MG63 (cell line): ENCODE measurements at regions not wholly inside any gene's neighbourhood (a gene's known extent, or its start where the extent isn't known, plus 50 kb on each side); places are given as distances from the start of the nearest gene placed in this dataset.

ENCODE experiments used
- DNase-seq: peaks from one replicate; pipeline ENCODE4 v3.0.0-alpha.2; 2020
- H3K27me3 ChIP-seq: fragments of 250-450 bp; sonication (Bioruptor Pico); 2 replicates; pipeline ENCODE4 v1.5.1; 2020; ENCODE audit warnings: mild to moderate bottlenecking, moderate library complexity
- H3K36me3 ChIP-seq: fragments of 250-450 bp; sonication (Bioruptor Pico); 2 replicates; pipeline ENCODE4 v1.5.1; 2020; ENCODE audit warnings: mild to moderate bottlenecking, moderate library complexity
- H3K4me3 ChIP-seq: fragments of 250-450 bp; sonication (Bioruptor Pico); 2 replicates; pipeline ENCODE4 v1.5.1; 2020; ENCODE audit warnings: mild to moderate bottlenecking, moderate library complexity
- H3K9me3 ChIP-seq: fragments of 250-450 bp; sonication (Bioruptor Pico); 2 replicates; pipeline ENCODE4 v1.5.1; 2020; ENCODE audit warnings: mild to moderate bottlenecking, moderate library complexity

DNA sequence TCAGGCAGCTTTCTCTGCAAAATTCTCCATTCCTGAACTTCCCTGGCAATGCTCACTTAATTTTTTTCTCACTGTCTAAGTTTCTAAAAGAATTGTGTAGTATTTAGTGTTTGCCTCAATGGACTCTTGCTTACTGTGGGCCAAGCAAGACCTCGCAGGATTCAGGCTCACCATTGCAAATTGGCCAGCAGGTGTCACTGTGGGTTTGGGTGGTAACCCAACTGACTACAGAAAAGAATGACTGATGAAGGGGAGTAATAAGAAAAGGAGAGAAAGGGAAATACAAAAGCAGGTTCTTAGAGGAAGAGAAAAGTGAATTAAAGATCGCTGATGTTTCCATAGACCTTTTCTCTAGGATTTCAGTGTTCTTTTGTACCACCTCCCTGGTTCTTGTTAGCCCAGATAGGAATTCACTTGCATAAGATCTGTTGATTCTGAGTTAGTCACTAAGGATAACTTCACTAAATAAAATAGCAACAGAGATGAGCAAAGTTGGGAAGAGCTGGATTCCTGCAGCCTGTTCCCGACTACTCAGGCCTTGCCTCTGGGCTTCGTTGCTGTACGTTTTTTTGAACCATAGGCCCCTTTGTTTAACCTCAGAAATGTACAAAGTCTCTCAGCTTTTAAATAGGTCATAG is 386.5 kb upstream of the DDHD1 start:
- peak; percentile 54 for DNase-seq
- Histone ChIP-seq H3K36me3 (no peaks in the 10 kb centered on the region), H3K27me3 (no peaks in the 10 kb centered on the region), H3K9me3 (no peaks in the 10 kb centered on the region), H3K4me3 (no peak overlapping the region)

DNA sequence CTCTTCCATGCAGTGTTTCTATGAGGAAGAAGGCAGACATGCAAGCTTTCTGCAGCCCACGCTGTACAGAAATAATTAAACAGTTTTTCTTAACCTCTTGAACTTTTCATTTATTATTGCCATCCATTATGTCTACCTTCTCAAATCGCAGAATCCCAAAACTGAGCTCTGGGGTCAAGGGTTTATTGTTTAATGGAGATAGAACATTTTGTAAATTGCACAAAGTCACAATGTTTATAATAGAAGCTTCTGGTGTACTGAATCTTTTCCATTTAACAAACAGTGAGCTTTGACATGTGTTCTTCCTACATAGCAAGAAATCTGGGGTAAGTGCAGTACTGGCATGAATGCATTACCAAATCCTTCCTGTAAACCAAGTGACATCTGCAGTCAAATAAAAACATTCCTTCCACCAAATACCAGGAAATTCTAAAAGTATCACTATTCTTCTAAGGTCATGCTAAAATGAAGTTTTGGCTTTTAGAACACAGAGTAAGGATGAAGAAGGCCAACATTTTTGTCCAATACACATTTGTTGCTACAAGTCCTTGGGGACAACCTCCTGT is 385.3 kb upstream of the DDHD1 start:
- Histone ChIP-seq H3K36me3 (no peaks in the 10 kb centered on the region), H3K9me3 (no peaks in the 10 kb centered on the region), H3K27me3 (no peaks in the 10 kb centered on the region), H3K4me3 (no peak overlapping the region)
- DNase-seq = no peak

DNA sequence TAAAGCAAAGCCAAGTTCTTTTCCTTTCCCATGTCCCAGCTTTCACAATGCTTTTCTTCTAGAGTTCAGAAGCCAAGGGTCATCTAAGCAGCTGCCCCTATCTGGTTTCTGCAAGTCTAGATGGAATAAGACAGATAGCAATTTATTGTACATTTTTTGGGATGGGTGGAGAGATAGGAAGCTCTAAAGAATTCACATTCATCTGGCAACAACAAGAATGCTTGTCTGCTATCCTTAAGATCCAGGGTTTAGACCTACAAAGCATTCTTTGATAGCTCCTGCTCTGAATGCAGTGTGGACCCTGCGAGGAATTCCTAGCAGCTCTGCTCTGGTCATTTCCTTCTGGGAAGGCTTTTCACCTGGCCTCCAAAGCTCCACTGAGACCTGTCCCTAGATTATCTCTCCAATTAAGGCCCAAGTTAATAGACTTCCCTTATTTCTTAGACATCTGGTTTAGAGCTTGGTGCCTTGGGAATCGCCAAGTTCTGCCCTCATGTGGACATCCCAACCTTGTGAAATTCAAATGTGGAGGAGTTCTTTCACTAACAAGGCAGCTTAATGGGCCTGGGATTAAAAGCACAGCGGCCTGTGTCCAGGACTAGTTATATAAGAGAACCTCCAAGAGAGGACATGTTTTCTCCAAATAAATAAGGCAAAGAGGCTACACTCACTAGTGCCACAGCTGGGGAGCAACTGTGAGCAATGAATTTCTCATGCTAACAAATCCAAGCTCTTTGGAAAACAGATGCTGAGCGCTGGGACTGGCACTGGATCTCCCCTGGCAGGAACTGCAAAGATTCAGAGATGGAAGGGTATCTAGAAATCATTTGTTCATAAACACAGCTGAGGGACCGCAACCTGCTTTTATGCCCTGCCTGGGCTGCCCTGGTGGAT is 384.5 kb upstream of the DDHD1 start:
- Histone ChIP-seq H3K36me3 (no peaks in the 10 kb centered on the region), H3K27me3 (no peaks in the 10 kb centered on the region), H3K9me3 (no peaks in the 10 kb centered on the region), H3K4me3 (no peak overlapping the region)
- no peak for DNase-seq

DNA sequence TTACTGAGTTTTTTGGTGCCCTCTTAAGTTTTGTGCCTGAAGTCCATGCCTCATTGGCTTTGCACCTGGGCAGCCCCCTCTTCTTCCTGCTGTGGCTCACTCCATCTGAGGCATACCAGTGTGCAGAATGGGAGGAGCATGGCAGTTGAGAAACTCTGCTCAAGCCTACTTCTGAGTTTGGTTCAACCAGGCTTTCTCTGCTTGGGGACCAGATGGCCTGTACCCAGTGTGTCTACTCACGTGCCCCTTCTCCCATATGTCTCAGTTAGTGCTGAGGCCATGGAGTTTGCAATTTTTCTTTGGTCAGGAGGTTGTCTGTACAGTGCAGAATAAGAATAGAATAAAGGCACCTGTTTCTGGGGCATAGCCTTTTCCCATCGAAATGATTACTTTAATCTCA is 383.3 kb upstream of the DDHD1 start:
- H3K27me3 ChIP-seq = no peaks in the 10 kb centered on the region
- H3K4me3 ChIP-seq = no peak overlapping the region
- no peaks in the 10 kb centered on the region for H3K36me3 ChIP-seq
- DNase-seq = no peak
- no peaks in the 10 kb centered on the region for H3K9me3 ChIP-seq

DNA sequence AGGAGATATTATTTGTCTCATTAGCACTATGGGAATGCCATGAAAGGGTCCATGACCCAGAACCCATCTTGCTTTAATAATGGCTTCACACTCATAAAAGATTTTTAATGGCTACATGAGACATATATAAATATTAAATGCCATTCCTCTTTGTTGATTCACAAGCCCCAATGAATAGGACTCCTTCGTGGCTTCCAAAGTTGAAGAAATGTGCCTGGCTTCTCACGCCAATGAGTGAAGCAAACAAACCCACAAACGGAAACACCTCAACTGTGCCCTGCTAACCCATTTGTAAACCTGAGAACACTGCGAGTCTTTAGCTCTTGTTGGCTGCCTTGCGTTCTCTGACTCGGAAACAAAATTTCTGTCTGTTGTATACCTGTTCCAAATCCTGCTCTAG is 381.7 kb upstream of the DDHD1 start:
- no peak overlapping the region for H3K4me3 ChIP-seq
- no peaks in the 10 kb centered on the region for H3K36me3 ChIP-seq
- H3K9me3 ChIP-seq = no peaks in the 10 kb centered on the region
- H3K27me3 ChIP-seq = no peaks in the 10 kb centered on the region
- DNase-seq = peak; percentile 42

DNA sequence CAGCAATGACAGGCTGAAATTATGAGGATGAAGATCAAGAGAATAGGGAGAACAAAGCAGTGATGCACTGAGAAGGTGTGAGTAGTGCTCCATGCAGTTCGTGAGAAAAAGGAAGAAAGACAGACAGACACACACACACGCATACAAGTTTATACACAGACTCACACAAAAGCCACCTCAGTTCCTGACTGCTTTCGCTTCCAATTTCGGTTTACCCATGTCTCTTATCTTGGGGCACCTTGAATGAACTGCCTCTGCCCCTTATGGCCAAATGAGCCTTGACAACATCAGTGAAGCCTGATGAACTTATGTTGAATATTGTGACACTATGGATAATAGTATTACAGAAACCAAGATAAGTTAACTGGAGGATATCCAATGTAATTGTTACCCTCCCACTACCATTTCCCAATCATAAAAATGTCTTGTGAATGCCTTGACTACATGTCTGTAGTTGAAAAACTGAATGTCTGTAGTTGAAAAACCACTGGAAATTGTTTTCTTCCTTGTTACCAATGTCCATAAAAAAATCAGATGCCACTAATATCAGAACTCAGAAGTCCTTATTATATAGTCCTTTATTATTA is 380.4 kb upstream of the DDHD1 start:
- DNase-seq = no peak

DNA sequence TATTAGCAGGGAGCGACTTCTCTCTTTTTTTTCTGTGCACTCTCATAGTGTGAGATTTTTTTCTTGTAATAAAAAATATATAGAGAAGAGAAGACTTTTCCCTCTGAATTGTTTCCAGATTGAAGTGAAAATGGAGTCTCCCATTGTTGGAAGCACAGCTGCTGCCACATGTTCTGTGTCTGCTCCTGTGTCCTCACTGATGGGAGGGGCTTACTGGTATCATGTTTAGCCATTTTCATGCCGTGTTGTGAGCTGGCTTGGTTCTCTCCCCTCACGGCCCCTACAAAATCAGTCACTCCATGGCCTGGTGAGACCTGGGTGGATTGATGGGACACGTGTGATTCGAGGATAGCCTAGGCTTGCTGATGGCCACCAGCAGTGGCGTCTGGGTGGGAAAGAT is 379.7 kb upstream of the DDHD1 start:
- Histone ChIP-seq H3K36me3 (no peaks in the 10 kb centered on the region), H3K27me3 (no peaks in the 10 kb centered on the region), H3K4me3 (no peak overlapping the region), H3K9me3 (no peaks in the 10 kb centered on the region)
- no peak for DNase-seq

More for the DNA sequence above, 380.4 kb upstream of the DDHD1 start:
- H3K27me3 ChIP-seq = no peaks in the 10 kb centered on the region
- H3K9me3 ChIP-seq = no peaks in the 10 kb centered on the region
- H3K4me3 ChIP-seq = no peak overlapping the region
- no peaks in the 10 kb centered on the region for H3K36me3 ChIP-seq

DNA sequence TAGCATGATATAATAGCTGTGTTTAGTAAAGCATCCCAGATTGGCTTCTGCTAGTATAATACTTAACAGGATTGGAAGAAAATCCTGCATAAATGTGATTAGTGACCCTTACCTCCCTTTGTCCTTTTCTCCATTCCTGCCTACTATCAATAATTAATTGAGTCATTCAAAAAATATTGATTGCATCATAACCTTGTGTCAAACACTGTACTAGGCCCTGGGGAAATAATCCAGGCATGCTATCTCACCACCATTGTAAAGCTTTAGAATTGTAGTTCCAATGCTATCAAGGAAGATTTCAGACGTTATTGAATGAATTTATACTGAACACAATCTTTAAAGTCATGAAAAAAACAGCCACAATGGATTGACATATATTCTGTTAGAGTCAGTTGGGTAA is 378.6 kb upstream of the DDHD1 start:
- Histone ChIP-seq H3K36me3 (no peaks in the 10 kb centered on the region), H3K4me3 (no peak overlapping the region), H3K27me3 (no peaks in the 10 kb centered on the region), H3K9me3 (no peaks in the 10 kb centered on the region)
- DNase-seq = no peak

DNA sequence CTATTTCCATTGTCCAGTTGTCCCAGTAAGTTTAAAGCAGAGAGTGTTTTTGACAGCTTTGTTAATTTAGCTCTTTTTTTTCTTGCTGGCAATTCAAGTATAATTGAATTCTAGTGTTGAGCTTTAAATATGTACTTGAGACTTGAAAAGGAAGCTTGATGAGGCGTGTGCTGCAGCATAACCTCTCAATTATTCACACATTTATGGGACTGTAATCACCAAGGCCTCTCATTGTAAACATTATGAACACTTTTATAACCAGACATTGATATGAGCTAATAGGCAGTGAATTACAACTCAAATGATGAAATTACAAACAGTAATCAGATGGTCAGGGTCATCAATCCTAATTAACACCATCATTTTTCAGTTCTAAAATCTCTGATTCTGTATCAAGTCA is 378.0 kb upstream of the DDHD1 start:
- Histone ChIP-seq H3K9me3 (no peaks in the 10 kb centered on the region), H3K36me3 (no peaks in the 10 kb centered on the region), H3K27me3 (no peaks in the 10 kb centered on the region), H3K4me3 (no peak overlapping the region)
- no peak for DNase-seq

DNA sequence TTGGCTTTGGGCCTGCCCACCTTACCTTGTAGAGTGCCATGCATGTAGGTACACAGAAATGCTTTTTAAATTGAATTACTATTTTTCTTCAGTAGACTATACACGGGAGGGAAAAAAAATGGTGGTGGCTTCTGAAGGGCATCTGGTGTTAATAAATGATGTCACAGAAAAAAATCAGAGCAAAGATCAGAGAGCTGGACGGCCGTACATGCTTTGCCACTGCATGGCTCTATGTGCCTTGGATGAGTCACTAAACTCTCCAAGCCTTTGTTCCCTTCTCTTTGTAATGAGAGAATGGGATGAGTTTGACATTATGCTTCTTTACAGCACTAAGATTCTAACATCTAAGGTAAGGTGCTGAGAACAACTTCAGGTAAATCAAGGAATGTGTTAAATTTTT is 376.4 kb upstream of the DDHD1 start:
- no peaks in the 10 kb centered on the region for H3K36me3 ChIP-seq
- H3K4me3 ChIP-seq = no peak overlapping the region
- DNase-seq = no peak
- H3K9me3 ChIP-seq = no peaks in the 10 kb centered on the region
- H3K27me3 ChIP-seq = no peaks in the 10 kb centered on the region

DNA sequence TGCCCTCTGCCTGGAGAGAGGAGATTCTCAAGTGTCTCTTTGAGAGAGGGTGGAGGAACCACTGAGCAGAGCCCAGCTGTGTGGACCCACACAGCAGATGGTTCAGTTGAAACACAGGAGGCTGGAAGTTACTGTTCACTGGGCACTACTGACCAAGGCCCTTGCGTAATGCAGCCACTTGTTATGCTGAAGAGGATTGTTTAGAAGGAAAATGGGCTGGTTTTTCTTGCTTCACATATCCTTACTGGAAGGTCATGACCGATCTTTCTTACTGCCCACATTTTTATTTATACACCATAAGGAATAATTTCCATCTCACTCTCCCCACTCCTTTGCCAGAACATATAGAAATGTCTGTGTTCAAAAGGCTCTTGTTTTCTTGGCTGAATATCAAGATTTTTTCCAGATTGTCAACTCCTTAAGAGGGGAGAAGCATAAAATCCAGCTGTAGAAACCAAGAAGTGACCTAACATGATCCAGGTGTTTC is 375.1 kb upstream of the DDHD1 start:
- no peaks in the 10 kb centered on the region for H3K9me3 ChIP-seq
- no peak overlapping the region for H3K4me3 ChIP-seq
- no peaks in the 10 kb centered on the region for H3K36me3 ChIP-seq
- DNase-seq = peak; percentile 17
- no peaks in the 10 kb centered on the region for H3K27me3 ChIP-seq

DNA sequence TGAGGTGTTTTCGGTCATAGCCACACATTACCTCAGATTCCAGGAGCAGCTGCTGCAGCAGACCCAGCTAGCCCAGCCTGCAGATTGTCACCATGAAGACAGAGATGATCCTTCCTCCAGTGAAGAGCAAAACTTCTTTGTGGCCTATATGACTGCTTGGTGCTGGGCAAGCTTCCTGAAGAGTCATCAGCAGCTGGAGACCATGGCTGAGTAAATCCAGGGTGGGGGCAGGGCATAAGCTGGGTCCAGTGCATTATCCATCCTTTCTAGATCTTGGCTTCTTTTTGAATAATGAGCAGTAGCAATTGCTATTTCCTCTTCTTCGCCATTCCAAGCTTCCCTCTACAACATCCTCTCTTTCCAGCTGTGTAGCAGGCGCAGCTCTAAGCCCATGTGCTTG is 373.1 kb upstream of the DDHD1 start:
- Histone ChIP-seq H3K9me3 (no peaks in the 10 kb centered on the region), H3K36me3 (peaks cover 6% of the 10 kb centered on the region; the same call in 1 of the 2 replicates), H3K27me3 (no peaks in the 10 kb centered on the region), H3K4me3 (no peak overlapping the region)
- peak; percentile 84 for DNase-seq

DNA sequence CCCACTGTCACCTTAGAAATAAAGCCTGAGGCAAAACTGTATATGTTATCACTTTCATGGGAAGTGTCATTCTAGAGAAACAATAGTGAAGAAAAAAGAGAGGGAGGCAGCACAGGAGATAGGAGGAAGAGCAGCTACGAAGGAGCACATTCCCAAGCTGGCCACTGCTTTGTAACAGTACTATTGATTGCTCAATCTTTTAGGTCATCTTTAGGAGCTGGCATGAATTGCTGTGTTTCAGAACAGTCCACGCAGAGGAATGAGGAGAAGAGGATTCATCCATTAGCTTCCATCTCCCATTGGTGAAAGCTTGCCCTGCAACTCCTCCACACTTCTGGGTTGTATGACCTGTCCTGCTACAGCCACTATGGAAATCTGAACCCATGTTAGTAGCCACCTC is 372.5 kb upstream of the DDHD1 start:
- Histone ChIP-seq H3K4me3 (no peak overlapping the region), H3K27me3 (no peaks in the 10 kb centered on the region), H3K36me3 (peaks cover 6% of the 10 kb centered on the region; the same call in 1 of the 2 replicates), H3K9me3 (no peaks in the 10 kb centered on the region)
- peak; percentile 28 for DNase-seq

DNA sequence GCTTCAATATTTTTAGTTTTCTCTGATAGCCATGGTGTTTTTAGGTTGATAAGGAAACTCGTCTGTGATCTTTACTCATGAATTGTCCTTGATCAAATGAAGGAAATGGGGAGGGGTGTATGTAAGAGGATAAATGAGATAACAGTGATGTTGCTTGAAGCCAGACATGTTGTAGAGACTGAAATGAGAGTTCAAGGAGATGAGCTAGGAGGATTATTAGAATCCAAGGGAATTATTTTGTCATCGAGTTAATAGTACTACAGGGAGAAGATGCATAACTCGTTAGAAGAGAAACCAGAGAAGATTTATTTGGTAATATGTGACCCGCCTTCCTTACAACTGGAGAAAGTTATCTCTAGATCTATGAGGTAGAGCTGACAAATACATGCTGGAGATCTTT is 371.3 kb upstream of the DDHD1 start:
- Histone ChIP-seq H3K4me3 (no peak overlapping the region), H3K9me3 (no peaks in the 10 kb centered on the region), H3K36me3 (peaks cover 6% of the 10 kb centered on the region; the same call in 1 of the 2 replicates), H3K27me3 (no peaks in the 10 kb centered on the region)
- DNase-seq = no peak

DNA sequence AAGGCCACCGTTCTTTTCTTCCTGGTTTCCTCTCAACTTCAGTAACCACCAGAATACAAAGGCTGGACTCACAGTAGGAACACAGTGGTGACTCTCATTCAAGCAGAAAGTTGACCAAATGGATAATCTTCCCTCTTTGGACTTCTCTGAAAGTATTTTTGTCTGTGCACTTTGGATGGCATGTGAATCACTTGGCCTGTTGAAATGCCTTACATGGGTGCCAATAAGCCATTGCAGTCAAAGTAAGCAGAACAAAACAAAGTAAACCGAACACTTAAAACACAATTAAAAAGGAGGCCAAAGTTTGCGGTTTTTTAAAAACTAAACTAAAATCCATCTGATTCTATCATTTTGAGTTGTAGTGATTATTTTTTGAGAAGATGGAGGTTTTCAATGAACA is 370.1 kb upstream of the DDHD1 start:
- Histone ChIP-seq H3K9me3 (no peaks in the 10 kb centered on the region), H3K4me3 (no peak overlapping the region), H3K27me3 (no peaks in the 10 kb centered on the region), H3K36me3 (peaks cover 6% of the 10 kb centered on the region; the same call in 1 of the 2 replicates)
- DNase-seq = peak; percentile 32

DNA sequence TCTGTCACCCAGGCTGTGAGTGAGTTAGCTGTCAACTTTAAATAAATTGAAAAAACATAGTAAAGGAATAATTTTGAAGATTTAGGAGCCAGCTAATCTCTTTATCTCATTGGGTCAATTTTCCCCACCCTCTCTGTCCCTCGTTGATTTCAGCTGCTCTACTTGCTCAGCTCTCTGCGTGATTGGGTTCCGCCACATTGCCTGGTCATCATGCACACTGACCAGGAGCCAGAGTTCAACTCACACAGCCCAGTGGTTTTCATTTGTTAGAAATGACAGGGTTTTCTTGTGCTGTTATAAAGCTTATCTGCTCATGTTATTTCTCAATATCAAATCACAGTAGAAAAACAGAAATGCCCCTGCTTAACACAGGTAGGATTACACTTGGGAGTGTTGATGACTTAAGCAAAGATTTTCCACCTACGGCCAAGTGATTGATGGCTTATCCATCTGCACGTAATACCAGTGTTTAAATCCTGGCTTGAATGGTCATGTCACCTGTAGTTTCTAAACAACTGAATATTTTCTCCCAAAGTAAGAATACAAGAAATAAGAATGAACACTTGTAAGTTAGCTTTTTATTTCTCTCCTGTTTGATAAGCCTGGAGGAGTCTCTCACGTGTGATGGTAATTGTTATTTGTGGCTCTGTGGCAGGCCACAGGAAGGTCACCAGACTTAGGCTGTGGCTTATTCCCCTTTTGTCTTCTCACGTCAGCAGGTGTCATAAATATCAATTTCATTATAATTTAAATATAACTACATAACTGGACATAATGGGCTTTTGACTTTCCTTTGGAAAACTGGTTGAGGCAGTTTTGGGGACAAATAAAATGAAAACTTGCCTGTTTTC is 367.2 kb upstream of the DDHD1 start:
- H3K27me3 ChIP-seq = no peaks in the 10 kb centered on the region
- peaks cover 6% of the 10 kb centered on the region; the same call in 1 of the 2 replicates for H3K36me3 ChIP-seq
- 0 out of 2 replicates have a peak, but pooled peaks cover 2% of the 10 kb centered on the region for H3K9me3 ChIP-seq
- no peak for DNase-seq
- H3K4me3 ChIP-seq = no peak overlapping the region
